Upper lobe of right lung (tissue), 1 donor: ENCODE measurements at regions not wholly inside any gene's neighbourhood (a gene's known extent, or its start where the extent isn't known, plus 50 kb on each side); places are given as distances from the start of the nearest gene placed in this dataset.
"Not testable (repeated sequence)": the region's sequence is repeated elsewhere in the genome, so short reads cannot be mapped to it uniquely, and the experiment has no call there.

Source experiments
- ATAC-seq: fragments of 200-7000 bp; cut with Tn5 transposase; one replicate; pipeline ENCODE4 v1.9.1; 2020; ENCODE audit warnings: mild to moderate bottlenecking, moderate library complexity
- DNase-seq: peaks from one replicate; pipeline ENCODE4 v3.0.0-alpha.2; 2020
- H3K27ac ChIP-seq: fragments of 200-600 bp; one replicate; pipeline ENCODE4 v1.8.0; 2022
- H3K27me3 ChIP-seq: fragments of 200-600 bp; one replicate; pipeline ENCODE4 v1.8.0; 2022; ENCODE audit warnings: mild to moderate bottlenecking
- H3K36me3 ChIP-seq: fragments of 200-600 bp; one replicate; pipeline ENCODE4 v1.8.0; 2022
- H3K4me1 ChIP-seq: fragments of 200-600 bp; one replicate; pipeline ENCODE4 v1.8.0; 2022
- H3K4me3 ChIP-seq: fragments of 200-600 bp; one replicate; pipeline ENCODE4 v1.8.0; 2022; ENCODE audit warnings: mild to moderate bottlenecking
- H3K9me3 ChIP-seq: fragments of 200-600 bp; one replicate; pipeline ENCODE4 v1.8.0; 2022
- intact Hi-C: fragments of 100-400 bp; cut with DNase I; formaldehyde crosslinking; loops from one replicate; pipeline ENCODE4 v1.11.0; 2022
- TF ChIP-seq, protein P1 (sequence below): fragments of 200-600 bp; IDR thresholded peaks from one replicate; pipeline ENCODE4 v1.8.0; 2022; ENCODE audit warnings: antibody characterized with exemption
- donor health status: DM: no; HTN: yes; CAD: no; lungs with severe emphysema.

GRCh38 chr5:74534397-74535129, 106.0 kb downstream of the ENC1 start:
- DNase-seq (no peak), ATAC-seq (no peak)
- no peaks in the 10 kb centered on the region for H3K27me3 ChIP-seq
- intact Hi-C loops, result no loop called here
- H3K9me3 ChIP-seq, result no peaks in the 10 kb centered on the region
- H3K27ac ChIP-seq, result no peak overlapping the region
- no peak overlapping the region for H3K4me3 ChIP-seq
- TF ChIP-seq, protein P1, sequence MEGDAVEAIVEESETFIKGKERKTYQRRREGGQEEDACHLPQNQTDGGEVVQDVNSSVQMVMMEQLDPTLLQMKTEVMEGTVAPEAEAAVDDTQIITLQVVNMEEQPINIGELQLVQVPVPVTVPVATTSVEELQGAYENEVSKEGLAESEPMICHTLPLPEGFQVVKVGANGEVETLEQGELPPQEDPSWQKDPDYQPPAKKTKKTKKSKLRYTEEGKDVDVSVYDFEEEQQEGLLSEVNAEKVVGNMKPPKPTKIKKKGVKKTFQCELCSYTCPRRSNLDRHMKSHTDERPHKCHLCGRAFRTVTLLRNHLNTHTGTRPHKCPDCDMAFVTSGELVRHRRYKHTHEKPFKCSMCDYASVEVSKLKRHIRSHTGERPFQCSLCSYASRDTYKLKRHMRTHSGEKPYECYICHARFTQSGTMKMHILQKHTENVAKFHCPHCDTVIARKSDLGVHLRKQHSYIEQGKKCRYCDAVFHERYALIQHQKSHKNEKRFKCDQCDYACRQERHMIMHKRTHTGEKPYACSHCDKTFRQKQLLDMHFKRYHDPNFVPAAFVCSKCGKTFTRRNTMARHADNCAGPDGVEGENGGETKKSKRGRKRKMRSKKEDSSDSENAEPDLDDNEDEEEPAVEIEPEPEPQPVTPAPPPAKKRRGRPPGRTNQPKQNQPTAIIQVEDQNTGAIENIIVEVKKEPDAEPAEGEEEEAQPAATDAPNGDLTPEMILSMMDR, result no peak
- H3K36me3 ChIP-seq, result no peaks in the 10 kb centered on the region
- peaks cover 8% of the 10 kb centered on the region for H3K4me1 ChIP-seq

DNA sequence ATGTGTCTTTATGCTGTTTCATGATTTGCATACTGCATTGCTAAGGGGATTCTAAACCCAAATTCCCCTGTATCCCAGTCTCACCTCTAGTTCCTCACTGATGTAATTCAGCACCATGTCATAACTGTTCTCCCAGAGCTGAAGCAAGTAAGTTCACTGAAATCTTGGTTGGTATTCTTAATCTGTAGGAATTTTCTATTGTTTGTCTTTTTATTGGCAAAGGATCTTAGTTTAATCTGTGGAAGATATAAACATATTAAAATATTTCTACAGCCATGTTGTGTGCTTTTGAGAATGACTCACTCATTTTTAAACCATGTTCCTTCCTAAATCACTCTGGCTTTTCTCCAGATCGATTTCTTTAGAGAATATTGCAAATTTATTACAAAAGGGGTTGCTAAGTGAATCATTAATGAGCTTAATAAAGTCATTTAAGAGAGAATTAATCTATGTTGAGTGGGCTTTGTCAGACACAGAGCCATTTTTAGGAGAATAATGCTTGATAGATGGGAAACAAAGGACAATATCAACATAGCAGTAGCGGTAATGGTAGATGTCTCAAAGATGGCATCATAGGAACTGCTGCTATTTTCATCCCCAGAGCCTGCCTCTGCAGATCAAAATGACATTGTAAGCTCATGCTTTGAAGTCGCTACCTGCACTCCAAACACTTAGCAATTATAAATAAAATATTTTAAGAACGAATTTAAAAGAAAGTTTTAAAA, 110.0 kb downstream of the ENC1 start:
- H3K4me1 ChIP-seq, result no peaks in the 10 kb centered on the region
- no peaks in the 10 kb centered on the region for H3K9me3 ChIP-seq
- intact Hi-C loops, result no loop called here
- no peaks in the 10 kb centered on the region for H3K36me3 ChIP-seq
- no peak for ATAC-seq
- no peak overlapping the region for H3K4me3 ChIP-seq
- no peak for DNase-seq
- no peaks in the 10 kb centered on the region for H3K27me3 ChIP-seq
- TF ChIP-seq, protein P1, result no peak
- H3K27ac ChIP-seq, result no peak overlapping the region

- ATAC-seq, result no peak
- Histone ChIP-seq H3K27ac (no peak overlapping the region), H3K4me3 (no peak overlapping the region), H3K9me3 (no peaks in the 10 kb centered on the region), H3K27me3 (no peaks in the 10 kb centered on the region), H3K4me1 (no peaks in the 10 kb centered on the region), H3K36me3 (no peaks in the 10 kb centered on the region)
- TF ChIP-seq, protein P1, result no peak
- intact Hi-C loops, result no loop called here
- DNase-seq, result no peak
Observed at GRCh38 chr5:74529101-74529500, 111.4 kb downstream of the ENC1 start.

DNA sequence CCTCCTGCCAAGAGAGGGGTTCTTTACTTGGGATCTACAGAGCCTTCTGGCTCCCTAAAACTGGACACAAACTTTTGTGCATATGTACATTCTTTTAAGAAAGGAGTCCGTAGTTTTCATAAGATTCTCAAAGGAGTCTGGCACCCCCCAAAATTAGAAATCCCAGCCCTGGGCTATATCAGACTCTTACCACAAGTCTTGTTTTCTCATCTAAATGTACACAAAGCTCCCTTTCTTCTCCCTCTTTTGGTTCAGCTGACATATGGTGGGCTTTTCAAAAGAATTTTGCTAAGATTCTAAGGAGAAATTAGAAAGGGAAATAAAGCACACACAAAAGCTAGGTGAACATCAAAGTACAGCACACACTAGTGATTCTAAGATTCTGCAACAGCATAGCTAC, 114.4 kb downstream of the ENC1 start:
- Histone ChIP-seq H3K4me3 (no peak overlapping the region), H3K9me3 (no peaks in the 10 kb centered on the region), H3K4me1 (no peaks in the 10 kb centered on the region), H3K36me3 (no peaks in the 10 kb centered on the region), H3K27me3 (no peaks in the 10 kb centered on the region), H3K27ac (no peak overlapping the region)
- ATAC-seq (no peak), DNase-seq (no peak)
- intact Hi-C loops, result no loop called here
- TF ChIP-seq, protein P1, result no peak

DNA sequence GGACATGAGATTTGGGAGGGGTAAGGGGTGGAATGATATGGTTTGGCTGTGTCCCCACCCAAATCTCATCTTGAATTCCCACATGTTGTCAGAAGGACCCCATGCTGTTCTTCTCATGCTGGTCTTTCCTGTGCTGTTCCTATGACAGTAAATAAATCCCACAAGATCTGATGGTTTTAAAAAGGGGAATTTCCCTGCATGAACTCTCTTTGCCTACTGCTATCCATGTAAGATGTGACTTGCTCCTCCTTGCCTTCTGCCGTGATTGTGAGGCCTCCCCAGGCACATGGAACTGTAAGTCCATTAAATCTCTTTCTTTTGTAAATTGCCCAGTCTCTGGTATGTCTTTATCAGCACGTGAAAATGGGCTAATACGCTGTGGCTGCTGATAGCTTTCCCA, 115.8 kb downstream of the ENC1 start:
- H3K9me3 ChIP-seq, H3K4me3 ChIP-seq, H3K36me3 ChIP-seq, DNase-seq, intact Hi-C loops, H3K27me3 ChIP-seq, H3K4me1 ChIP-seq, H3K27ac ChIP-seq, ATAC-seq: not testable (repeated sequence)

GRCh38 chr5:74523698-74524097, 116.8 kb downstream of the ENC1 start:
- DNase-seq, intact Hi-C loops, ATAC-seq, H3K4me3 ChIP-seq, H3K9me3 ChIP-seq, H3K27ac ChIP-seq, H3K4me1 ChIP-seq, H3K27me3 ChIP-seq, H3K36me3 ChIP-seq: not testable (repeated sequence)

DNA sequence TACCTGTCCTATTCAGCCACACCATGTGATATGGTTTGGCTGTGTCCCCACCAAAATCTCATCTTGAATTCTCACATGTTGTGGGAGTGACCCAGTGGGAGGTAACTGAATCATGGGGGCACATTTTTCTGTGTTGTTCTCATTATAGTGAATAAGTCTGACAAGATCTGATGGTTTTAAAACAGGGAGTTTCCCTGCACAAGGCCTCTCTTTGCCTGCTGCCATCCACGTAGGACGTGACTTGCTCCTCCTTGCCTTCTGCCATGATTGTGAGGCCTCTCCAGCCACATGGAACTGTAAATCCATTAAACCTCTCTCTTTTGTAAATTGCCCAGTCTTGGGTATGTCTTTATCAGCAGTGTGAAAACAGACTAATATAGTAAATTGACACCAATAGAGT, 117.7 kb downstream of the ENC1 start:
- intact Hi-C loops, H3K27ac ChIP-seq, H3K4me1 ChIP-seq, H3K36me3 ChIP-seq, ATAC-seq, H3K9me3 ChIP-seq, H3K4me3 ChIP-seq, DNase-seq, H3K27me3 ChIP-seq: not testable (repeated sequence)
